ENCODE measurements at regions not wholly inside any gene's neighbourhood (a gene's known extent, or its start where the extent isn't known, plus 50 kb on each side); places are given as distances from the start of the nearest gene placed in this dataset.
A peak's percentile ranks its signal among the peaks of the same experiment; 100 is the strongest.

DNA sequence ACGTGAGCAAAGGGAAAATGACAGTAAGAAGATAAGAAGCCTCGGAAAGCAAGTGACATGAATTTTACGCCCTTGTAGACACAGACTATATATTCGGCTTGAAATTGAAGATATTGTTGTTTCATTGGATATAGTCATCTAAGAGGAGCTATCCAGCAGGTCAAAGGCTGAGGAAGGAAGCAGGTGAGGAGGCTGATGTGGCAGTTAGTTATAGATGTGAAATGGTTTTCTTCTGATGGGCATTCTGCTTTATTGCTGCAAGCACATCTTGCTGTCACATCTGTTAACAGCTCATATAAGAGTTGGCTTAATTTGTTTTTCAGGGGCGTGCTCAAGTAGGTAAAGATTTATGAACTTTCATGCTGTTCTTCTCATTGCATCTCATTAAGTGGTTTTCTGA lies 146.1 kb downstream of the KLF5 start:
- DNase-seq (ENCODE audit: low spot score), result no peak

DNA sequence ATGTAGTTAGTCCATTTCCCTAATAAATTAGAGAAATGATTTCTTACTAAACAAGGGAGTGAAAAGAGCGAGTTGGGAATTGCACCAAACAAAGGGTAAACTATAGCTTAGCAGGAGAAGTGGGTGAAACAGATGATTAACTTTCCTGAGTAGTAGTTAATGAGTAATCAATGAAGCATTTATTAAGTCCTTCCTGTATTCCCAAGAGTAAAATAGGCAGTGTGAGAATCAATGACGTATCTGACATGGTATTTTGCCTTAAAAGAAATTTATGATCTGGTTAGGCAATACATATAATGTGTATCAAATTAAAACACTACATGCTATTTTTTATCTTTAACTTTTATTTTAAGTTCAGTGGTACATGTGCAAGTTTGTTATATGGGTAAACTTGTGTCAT lies 142.8 kb downstream of the KLF5 start:
- no peak for DNase-seq (ENCODE audit: low spot score)

DNA sequence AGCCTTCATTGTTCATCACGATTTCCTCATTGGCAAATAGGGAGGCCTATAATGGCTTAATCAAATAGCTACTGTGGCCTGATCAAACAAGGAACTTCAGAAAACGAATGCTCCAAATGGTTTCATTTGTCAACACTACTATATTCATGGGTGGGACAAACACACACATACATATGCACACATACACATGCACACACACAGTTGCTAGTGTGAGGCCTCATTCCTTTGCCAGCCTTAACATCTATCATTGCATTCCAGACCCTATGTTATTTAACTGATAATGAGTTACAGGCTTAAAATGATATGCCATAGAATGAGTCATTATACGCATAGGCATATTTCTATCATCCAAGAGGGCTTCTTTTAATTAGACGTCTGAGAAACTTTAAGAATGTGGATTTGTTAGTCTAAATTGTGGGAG lies 140.2 kb downstream of the KLF5 start:
- DNase-seq (ENCODE audit: low spot score), result no peak

DNA sequence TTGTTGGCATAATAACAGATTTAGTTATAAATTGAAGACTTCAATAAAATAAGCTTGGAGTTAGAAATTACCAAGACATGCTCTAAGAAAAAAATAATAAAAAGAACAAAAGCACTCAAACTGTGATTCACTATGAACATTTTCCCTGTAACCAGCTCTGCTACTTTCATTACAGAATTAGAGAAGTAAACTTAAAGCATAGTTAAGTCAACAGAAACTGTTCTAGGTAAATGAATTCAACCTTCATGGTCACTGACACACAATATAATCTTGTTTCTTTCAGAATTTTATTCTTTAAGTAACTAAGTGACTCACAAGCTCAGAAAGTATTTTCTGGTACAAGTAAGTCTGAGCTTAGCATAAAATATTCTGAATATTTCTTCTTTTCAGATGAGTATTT lies 136.3 kb downstream of the KLF5 start:
- DNase-seq (ENCODE audit: low spot score), result no peak

DNA sequence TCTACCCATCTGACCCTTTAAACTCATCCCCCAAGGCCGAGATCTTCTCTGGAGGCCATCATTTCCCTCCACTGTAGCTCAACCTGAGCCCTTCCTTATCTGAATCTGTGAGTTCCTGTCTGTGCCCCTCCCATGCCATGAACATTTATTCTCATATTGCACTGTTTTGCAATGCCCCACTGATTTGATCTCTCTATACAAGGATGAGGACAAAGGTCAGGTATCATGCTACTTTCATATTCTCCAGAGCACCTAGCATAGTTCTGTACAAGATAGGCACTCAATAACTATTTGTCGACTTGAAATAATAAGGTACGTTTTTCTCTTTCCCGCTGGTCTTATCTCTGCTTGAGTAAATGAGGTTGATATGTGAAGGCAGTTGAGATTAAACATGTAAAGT lies 135.5 kb downstream of the KLF5 start:
- DNase-seq (ENCODE audit: low spot score), result peak; percentile 12

DNA sequence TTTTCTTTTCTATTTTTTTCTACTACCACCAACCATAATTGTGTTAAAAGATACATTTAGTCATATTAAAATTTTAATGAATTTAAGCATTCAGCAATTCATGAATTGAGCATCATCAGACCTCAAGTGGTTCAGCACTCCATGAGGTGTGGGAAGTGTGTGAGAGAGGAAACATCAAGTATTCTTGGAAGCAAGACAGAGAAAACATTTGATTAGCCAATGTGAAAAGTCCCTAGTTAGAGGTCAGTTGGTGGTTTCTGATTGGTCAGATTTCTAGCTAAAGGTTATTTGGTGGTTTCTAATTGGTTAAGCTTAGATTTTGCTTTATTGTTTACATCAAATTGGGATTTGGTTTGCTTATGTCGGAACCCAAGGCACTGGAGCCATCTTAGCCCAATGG lies 134.7 kb downstream of the KLF5 start:
- DNase-seq (ENCODE audit: low spot score), result no peak

DNA sequence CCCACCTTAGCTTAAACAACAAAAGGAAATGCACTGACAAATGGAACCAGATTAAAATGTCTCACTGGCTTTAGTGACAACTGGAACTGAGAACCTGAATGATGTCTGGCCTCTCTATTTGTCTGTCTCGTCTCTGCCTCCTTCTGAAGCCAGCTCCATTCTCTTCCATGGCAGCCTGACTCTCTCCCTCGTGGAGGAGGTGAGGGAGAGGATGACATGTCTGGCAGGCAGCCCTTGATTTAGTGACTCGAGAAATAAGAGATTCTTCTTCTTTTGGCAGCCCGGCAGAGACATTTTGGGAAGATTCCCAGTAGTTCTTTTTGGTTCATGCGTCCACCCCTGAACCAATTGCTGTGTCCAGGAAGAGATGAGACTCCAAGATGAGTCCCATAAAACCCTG lies 131.7 kb downstream of the KLF5 start:
- DNase-seq (ENCODE audit: low spot score), result no peak

DNA sequence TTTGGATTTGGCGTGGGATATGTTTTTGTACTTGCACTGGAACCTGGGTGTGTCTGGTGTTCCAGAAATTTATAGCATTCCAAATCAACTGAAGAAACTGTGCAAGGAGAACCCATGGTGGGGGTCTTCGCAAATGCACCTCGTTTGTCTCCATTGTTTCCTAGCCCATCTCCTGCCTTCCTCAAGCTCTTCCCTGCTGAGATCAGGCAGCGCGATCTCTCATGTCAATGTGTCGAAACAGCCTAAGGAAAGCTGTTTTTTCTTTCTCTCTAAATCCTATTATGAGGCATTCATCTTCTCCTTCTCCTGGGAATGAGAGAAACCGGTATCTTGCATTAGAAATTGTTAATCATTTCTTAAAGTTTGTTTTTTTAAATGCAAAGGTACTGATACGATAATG lies 131.0 kb downstream of the KLF5 start:
- no peak for DNase-seq (ENCODE audit: low spot score)

DNA sequence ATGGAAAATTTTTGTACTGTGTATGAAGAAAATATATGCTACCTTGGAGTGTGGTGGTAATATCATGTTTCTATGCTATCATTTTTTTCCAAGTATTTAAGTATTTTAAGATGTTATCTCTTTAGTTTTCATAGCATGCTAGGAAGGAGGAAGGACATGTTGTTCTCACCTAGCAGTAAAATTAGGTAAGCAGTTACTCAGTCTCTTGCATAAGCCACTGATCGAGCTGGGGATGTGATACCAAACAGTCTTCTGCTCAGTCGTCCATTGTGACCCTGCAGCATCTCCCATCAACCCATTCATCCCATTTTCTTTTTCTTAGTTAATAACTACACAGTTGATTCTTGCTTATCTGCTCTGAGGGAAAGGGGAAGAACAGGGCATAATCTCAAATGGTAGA lies 130.6 kb downstream of the KLF5 start:
- DNase-seq (ENCODE audit: low spot score), result no peak

DNA sequence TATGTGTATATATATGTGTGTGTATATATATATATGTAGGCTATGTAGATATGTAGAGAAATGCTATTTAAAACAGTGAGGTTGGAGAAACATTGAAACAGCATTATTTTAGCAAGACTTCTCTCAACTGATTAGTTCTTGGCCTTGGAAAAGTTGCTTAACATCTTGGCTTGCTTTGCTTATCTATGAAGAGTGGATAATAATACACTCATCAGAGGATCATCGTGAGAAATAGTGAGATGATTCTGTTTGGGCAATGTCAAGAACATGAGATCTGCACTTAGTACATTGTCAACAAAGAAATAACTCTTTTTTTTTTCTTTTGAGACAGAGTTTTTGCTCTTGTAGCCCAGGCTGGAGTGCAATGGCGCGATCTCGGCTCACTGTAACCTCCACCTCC lies 128.3 kb downstream of the KLF5 start:
- DNase-seq (ENCODE audit: low spot score), result no peak

DNA sequence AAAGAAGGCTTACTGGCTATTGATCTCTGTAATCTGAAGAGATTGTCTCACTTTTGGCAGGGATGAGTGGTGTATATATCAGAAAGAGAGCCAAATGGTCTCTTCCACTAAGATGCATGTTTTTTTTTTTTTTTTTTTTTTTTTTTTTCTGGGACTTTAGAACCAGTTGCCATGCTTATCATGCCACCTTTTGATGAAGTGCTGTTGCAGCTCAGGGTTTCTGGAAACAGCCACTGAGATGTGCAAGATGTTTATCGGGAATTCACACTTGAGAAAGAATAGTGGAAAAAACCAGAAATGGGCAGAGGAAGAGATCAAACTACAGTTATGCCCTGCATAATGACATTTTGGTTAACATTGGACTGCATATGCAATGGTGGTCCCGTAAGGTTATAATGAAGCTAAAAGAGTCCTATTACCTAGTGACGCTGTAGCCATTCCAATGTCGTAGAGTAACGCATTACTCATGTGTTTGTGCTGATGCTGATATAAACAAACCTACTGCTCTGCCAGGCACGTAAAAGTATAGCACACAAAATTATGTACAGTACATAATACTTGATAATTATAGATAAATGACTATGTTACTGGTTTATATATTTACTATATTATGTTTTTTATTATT lies 121.0 kb downstream of the KLF5 start:
- DNase-seq (ENCODE audit: low spot score), result no peak

DNA sequence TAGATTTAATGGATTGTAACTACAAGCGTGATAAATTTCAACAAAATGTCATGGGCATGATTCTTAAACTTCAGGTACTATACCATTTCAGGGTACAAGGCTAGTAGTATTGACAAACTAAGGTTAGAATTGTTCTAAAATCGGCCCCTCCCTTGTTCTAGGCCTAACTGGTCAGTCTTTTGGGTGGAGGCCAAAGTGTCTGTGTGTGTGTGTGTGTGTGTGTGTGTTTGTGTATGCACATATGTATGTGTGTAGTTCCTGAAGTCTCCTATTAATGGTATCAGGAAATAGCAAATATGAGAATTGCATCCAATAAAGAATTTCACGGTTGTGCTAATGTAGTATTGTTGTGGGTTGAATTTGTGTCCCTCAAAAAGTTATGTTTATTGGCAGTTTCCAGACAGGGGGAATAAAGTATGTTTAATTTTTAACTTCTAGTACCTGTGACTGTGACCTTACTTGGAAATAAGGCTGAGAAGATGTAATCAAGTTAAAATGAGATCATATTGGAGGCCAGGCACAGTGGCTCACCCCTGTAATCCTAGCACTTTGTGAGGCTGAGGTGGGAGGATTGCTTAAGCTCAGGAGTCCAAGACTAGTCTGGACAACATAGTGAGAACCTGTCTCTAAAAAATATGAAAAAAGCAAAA lies 119.2 kb downstream of the KLF5 start:
- DNase-seq (ENCODE audit: low spot score), result no peak

DNA sequence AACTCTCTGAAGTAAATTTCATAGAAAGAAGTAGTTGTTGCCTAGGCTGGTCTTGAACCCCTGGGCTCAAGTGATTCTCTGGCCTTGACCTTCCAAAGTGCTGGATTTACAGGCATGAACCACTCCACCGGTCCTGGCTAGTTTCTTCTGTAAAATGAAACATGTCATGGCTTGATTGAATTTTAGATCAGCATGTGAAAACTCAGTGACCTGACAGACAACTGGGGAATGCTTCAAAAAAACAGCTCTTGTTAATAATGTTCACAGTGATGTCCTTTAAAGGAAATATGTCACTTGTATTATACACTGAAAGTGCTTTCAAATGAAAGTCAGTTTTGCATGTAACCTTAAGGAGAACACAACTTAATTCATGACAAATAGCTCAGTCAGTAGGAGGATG lies 118.2 kb downstream of the KLF5 start:
- no peak for DNase-seq (ENCODE audit: low spot score)

DNA sequence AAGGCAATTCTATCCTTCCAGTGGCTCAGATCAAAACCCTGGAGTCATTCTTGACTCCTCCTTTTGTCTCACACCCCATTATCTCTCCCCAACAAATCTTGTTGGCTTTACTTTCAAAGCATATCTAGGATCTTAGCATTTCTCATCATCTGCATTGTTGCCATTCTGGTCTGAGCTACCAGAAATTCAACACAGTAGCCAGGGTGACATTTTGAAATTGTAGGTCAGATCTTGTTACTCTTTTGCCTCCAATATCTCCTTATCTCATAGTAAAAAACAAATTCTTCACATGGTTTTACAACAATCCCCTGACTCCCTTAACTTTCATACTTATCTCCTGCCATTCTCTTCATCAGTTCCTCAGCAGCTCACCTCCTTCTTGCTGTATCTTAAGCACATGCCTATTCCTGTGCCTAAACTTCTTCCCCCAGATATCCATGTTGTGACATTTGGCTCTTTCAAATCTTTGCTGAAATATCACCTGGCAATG lies 115.8 kb downstream of the KLF5 start:
- DNase-seq (ENCODE audit: low spot score), result no peak

DNA sequence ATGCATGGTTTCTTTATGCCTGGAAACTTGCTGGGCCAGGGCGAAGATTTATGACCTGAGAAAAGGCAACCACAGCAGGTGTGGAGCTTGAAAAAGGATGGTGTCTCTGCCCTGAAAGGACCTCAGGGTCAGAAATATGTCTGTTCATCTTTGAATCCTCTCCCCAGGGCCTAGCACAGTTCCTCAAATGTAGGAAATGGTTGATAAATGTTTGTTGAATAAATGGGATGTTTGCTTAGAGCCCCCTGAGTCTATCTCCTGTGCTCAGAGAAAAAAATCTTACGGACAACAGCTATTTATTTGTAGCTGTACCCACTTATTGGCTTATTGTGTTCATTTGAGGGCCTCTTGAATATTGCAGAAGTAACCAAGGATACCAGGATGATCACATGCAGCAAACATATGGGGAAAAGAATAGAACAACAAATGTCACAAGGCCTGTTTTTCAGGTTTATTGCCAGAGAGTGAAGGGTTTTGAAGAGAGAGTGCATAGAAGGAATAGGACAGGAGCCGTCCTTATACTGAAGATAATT lies 114.5 kb downstream of the KLF5 start:
- DNase-seq (ENCODE audit: low spot score), result no peak

DNA sequence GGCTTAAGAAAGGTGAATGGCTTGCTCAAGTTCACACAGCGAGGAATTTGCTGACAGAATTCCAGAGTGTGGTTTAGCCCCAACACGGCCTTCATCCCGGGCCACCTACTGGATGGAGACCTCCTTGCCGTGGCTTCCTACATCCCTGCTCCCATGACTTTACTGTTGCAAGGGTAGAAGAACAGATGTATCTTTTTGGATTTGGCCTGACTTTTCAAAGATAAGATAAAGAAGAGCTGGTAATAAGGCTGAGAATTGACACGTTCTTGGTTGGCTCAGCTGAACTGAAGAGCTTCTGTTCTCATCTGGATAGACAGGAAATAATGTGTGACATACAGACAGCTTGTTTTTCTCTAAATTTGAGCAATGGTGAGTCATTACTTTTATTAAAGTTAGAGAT lies 113.1 kb downstream of the KLF5 start:
- DNase-seq (ENCODE audit: low spot score), result no peak

DNA sequence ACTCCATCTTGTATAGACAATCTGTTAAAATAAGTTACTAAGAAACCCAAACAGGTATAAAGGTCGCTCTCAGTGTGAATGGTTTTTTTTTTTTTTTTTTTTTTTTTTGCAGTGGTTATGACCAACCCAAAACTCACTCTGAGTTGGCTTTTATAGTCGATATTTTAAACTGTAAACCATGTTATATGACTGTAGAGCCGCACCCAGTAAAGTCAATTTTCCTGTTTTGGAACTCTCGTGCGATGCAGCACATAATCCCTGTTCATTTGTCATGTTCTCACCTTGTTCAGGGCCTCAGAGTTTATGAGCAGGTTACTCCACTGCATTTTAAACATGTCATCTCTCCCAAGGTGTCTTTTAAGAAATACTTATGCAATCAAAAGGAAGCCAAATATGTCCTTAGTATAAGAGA lies 112.5 kb downstream of the KLF5 start:
- no peak for DNase-seq (ENCODE audit: low spot score)

DNA sequence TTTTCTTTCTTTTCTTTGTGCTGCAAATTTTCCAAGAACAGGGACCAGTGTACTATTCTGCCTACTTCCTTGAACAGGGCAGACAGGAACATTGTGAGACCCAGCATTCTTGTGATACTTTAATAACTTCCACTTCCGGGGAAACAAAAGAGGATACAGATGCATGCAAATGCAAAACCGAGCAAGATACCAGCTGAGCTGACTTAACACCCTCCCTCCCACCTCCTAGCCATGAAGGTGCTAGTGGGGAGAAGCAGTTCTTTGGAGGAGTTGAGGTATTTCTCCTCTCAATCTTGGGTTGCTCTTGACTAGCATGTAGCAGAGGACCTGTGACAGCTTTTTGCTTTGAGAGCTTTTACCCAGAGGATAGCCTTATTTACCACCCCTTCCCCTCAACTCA lies 111.2 kb downstream of the KLF5 start:
- DNase-seq (ENCODE audit: low spot score), result no peak

DNA sequence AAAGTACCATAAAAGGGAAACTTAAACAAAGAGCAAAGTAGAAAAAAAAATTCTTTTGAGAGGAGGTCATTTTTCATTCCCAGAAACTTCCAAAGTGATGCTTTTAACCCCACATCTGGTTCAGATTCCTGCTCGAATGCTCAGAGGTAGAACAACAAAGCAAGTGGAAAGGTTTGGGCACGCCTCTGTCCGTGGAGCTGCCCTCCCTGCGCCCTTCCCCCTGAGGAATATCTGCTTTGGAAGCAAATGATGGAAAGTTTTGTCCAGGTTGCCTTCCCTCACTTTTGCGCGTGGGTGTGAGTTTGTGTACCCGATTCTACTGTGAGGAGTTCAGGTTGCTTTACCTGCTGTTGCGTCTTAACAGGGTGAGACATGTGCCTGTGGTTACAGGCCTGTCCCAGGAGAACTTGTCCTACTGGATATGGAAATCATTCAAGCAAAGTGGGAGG lies 110.2 kb downstream of the KLF5 start:
- DNase-seq (ENCODE audit: low spot score), result no peak

DNA sequence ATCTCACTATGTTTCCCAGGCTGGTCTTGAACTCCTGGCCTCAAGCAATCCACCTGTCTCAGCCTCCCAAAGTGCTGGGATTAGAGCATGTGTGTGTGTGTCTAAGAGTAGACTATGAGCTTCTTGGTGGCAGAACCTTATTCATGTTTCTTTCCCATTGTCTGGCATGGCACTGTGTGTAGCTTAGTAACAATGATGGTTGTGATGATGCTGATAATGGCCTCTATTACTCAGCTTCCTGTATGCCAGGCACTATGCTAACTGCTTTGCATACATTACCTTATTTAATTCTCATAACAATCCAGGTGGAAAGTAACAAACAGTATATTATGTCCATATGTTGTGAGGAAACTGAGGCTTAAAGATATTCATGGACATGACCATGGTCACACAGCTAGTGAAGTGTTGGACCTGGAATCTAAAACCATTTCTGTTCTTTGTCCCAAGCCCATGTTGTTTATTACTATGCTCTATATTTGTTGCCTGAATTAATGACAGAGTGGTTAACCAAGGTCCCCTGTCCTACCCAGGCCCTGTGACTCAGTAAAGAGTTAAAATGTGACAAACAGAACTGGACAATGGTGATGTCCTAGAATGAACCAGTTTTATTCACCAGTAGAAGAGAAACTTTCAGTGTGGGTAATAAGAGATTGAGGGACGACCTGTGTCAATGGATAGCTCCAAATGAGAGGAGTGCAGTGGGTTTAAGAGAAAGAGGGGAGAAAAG lies 109.6 kb downstream of the KLF5 start:
- no peak for DNase-seq (ENCODE audit: low spot score)

DNA sequence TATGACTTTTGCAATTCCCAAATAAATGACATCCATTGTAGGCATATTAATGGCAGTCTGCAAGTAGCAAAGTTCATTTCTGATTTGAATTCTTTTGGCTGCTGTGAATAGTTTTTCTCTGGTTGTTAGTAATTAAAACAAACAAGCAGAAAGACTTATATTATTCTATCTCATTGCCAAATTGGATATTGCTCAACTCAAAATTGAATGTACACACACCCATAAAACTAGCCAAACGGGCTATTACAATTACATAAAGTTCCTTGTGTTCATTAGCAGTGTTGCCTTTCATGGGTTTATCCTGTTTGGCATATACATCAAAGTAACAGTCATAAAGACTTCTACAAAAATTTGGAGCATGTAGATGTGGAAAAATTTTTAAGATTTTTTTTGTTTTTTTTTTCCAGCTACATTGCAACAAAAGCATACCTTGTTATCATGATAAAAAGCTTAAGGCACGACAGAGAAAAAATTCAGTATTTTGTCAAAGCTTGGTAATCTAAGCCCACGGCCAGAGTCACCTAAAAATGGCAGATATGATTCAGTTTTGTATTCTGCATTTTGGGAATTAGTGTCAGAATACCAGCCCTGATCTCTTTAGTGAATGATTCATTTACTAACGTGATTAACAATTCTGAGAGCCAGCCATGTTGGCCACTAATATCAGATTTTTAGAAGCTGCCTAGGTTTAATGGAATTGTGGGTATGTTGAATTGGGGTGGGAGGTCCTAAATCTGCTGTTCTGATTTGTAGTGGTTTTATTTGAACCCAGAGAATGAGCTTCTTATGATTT lies 108.4 kb downstream of the KLF5 start:
- no peak for DNase-seq (ENCODE audit: low spot score)

DNA sequence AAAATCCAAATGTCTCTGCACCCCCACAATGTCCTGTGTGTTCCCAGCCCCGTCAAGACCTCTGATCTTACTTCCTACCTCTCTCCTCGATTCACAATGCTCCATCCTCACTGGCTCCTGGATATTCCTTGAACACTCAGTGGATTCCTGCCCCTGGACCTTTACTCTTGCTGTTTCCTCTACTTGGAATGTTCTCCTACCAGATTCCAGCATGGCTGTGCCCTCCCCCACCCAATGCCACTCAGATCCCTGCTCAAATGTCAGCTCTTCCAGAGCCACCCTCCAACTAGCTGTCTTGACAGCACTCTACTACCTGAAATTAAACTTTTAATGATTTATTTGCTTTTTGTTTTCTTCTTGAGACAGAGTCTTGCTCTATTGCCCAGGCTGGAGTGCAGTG lies 107.4 kb downstream of the KLF5 start:
- DNase-seq (ENCODE audit: low spot score), result no peak
